GM23338 (cell line): ENCODE measurements at regions not wholly inside any gene's neighbourhood (a gene's known extent, or its start where the extent isn't known, plus 50 kb on each side); places are given as distances from the start of the nearest gene placed in this dataset.

Experiments used
- ATAC-seq: fragments of 200-7000 bp; cut with Tn5 transposase; 3 replicates; pipeline ENCODE4 v1.9.1; 2020
- DNase-seq: peaks from one replicate; pipeline ENCODE4 v3.0.0-alpha.2; 2015; ENCODE audit warnings: low spot score
- H2AFZ ChIP-seq: fragments of 200-600 bp; sonication (generic); 2 replicates; pipeline ENCODE4 v1.8.0; 2016; ENCODE audit warnings: antibody characterized with exemption, mild to moderate bottlenecking, moderate library complexity
- H3F3A ChIP-seq: fragments of 200-600 bp; sonication (generic); replicated peaks from 2 replicates; pipeline ENCODE4 v1.8.0; 2017; ENCODE audit warnings: antibody characterized with exemption, mixed run types, low read depth
- H3K27ac ChIP-seq: fragments of 200-600 bp; sonication (generic); 2 replicates; pipeline ENCODE4 v1.6.1; 2016; ENCODE audit warnings: low read depth
- H3K27me3 ChIP-seq: fragments of 200-600 bp; sonication (generic); 2 replicates; pipeline ENCODE4 v1.8.0; 2016; ENCODE audit warnings: mild to moderate bottlenecking, mixed run types, moderate library complexity; ENCODE audit not compliant: insufficient read depth
- H3K36me3 ChIP-seq: fragments of 200-600 bp; sonication (generic); 2 replicates; pipeline ENCODE4 v1.8.0; 2016; ENCODE audit warnings: mild to moderate bottlenecking; ENCODE audit not compliant: insufficient read depth
- H3K4me1 ChIP-seq: fragments of 200-600 bp; sonication (generic); 2 replicates; pipeline ENCODE4 v1.8.0; 2016; ENCODE audit warnings: mild to moderate bottlenecking, moderate library complexity; ENCODE audit not compliant: insufficient read depth
- H3K4me2 ChIP-seq: fragments of 200-600 bp; sonication (generic); 2 replicates; pipeline ENCODE4 v1.7.1; 2017; ENCODE audit warnings: mixed run types
- H3K4me3 ChIP-seq: fragments of 200-600 bp; sonication (generic); 2 replicates; pipeline ENCODE4 v1.6.1; 2016; ENCODE audit warnings: mixed run types
- H3K79me2 ChIP-seq: fragments of 200-600 bp; sonication (generic); replicated peaks from 2 replicates; pipeline ENCODE4 v1.8.0; 2017; ENCODE audit warnings: mild to moderate bottlenecking; ENCODE audit not compliant: insufficient read depth
- H3K9me2 ChIP-seq: fragments of 200-600 bp; sonication (generic); 2 replicates; pipeline ENCODE4 v1.8.0; 2017; ENCODE audit not compliant: insufficient read depth
- H4K20me1 ChIP-seq: fragments of 200-600 bp; sonication (generic); replicated peaks from 2 replicates; pipeline ENCODE4 v1.8.0; 2017; ENCODE audit warnings: mild to moderate bottlenecking; ENCODE audit not compliant: insufficient read depth
- H3K27ac Mint-ChIP-seq: 2 replicates; pipeline ENCODE4 v1.8.0; 2020; ENCODE audit warnings: inconsistent platforms, mild to moderate bottlenecking, moderate library complexity, mixed read lengths
- H3K27me3 Mint-ChIP-seq: 3 replicates; pipeline ENCODE4 v1.8.0; 2022; ENCODE audit warnings: low read depth, mild to moderate bottlenecking, moderate library complexity, mixed read lengths, inconsistent platforms; ENCODE audit not compliant: insufficient read depth, poor library complexity
- H3K36me3 Mint-ChIP-seq: 3 replicates; pipeline ENCODE4 v1.8.0; 2021; ENCODE audit warnings: low read depth, mild to moderate bottlenecking, inconsistent platforms, moderate library complexity, mixed read lengths
- H3K4me1 Mint-ChIP-seq: 3 replicates; pipeline ENCODE4 v1.8.0; 2020; ENCODE audit warnings: mild to moderate bottlenecking, inconsistent platforms, mixed read lengths
- H3K4me3 Mint-ChIP-seq: 3 replicates; pipeline ENCODE4 v1.8.0; 2021; ENCODE audit warnings: moderate library complexity, mild to moderate bottlenecking, inconsistent platforms, mixed read lengths
- H3K9me3 Mint-ChIP-seq: 3 replicates; pipeline ENCODE4 v1.8.0; 2020; ENCODE audit warnings: moderate library complexity, mild to moderate bottlenecking, inconsistent platforms, mixed read lengths
- CREB1 ChIP-seq: fragments of 250-450 bp; sonication (Bioruptor Pico); IDR thresholded peaks from 2 replicates; pipeline ENCODE4 v1.5.0; 2020; ENCODE audit warnings: low read depth, mild to moderate bottlenecking, moderate library complexity
- CTCF ChIP-seq, 2 experiments: fragments of 200-600 bp in 1 of 2; sonication (generic) in 1 of 2; conservative IDR thresholded peaks; 2 replicates each; pipeline versions ENCODE4 v1.5.1 to v1.6.1; 2016 to 2017; ENCODE audit warnings: antibody characterized with exemption in 2 of 2, low read depth in 2 of 2, mild to moderate bottlenecking in 2 of 2, moderate library complexity in 1 of 2
- ETS1 ChIP-seq: IDR thresholded peaks from 2 replicates; pipeline ENCODE4 v1.6.1; 2016; ENCODE audit warnings: antibody characterized with exemption
- EZH2phosphoT487 ChIP-seq: fragments of 200-600 bp; sonication (generic); IDR thresholded peaks from one replicate; pipeline ENCODE4 v1.8.1; 2018; ENCODE audit warnings: antibody characterized with exemption; ENCODE audit not compliant: unreplicated experiment
- JUNB ChIP-seq: IDR thresholded peaks from one replicate; pipeline ENCODE4 v1.6.1; 2016; ENCODE audit warnings: antibody characterized with exemption; ENCODE audit not compliant: unreplicated experiment
- NANOG ChIP-seq: IDR thresholded peaks from 2 replicates; pipeline ENCODE4 v1.6.1; 2016; ENCODE audit warnings: antibody characterized with exemption, borderline replicate concordance
- STAT1 ChIP-seq: IDR thresholded peaks from one replicate; pipeline ENCODE4 v1.6.1; 2016; ENCODE audit warnings: antibody characterized with exemption; ENCODE audit not compliant: unreplicated experiment
- ZNF331 ChIP-seq: fragments of 250-450 bp; sonication (Bioruptor Pico); IDR thresholded peaks from 2 replicates; pipeline ENCODE4 v1.5.0; 2020; ENCODE audit warnings: low read depth, mild to moderate bottlenecking, moderate library complexity
- ZNF462 ChIP-seq: fragments of 250-450 bp; sonication (Bioruptor Pico); IDR thresholded peaks from 2 replicates; pipeline ENCODE4 v1.5.0; 2020; ENCODE audit warnings: mild to moderate bottlenecking, moderate library complexity

- ATAC-seq, result peak; percentile 59
- DNase-seq, result peak; percentile 62
Observed at GRCh38 chr4:54402880-54403480, 173.9 kb downstream of the PDGFRA start.

GRCh38 chr4:54403700-54404453 is 174.8 kb downstream of the PDGFRA start:
- Histone ChIP-seq H4K20me1 (no peaks in the 10 kb centered on the region), H3K27ac (no peak overlapping the region), H3K4me1 (peaks cover 8% of the 10 kb centered on the region; the same call in 1 of the 2 replicates), H3K9me2 (no peaks in the 10 kb centered on the region), H3K4me3 (no peak overlapping the region), H2AFZ (no peak overlapping the region), H3F3A (no peaks in the 10 kb centered on the region), H3K27me3 (no peaks in the 10 kb centered on the region), H3K4me2 (no peak overlapping the region), H3K36me3 (no peaks in the 10 kb centered on the region), H3K79me2 (no peaks in the 10 kb centered on the region)
- Mint-ChIP-seq H3K4me1 (peaks cover 22% of the 10 kb centered on the region), H3K27me3 (peaks cover 2% of the 10 kb centered on the region), H3K4me3 (no peak overlapping the region), H3K9me3 (no peaks in the 10 kb centered on the region; the same call in 2 of the 3 replicates), H3K36me3 (no peaks in the 10 kb centered on the region), H3K27ac (no peak overlapping the region)
- no peak for DNase-seq
- ATAC-seq, result no peak
- no peak for TF ChIP-seq EZH2phosphoT487
- no peak for TF ChIP-seq ZNF462
- TF ChIP-seq JUNB, result no peak
- TF ChIP-seq ETS1, result no peak
- TF ChIP-seq NANOG, result no peak
- no peak for TF ChIP-seq CREB1

More at GRCh38 chr4:54402880-54403480, 173.9 kb downstream of the PDGFRA start:
- no peak overlapping the region for H3K4me3 Mint-ChIP-seq
- Histone ChIP-seq H3K4me1 (0 out of 2 replicates have a peak, but pooled peaks cover 6% of the 10 kb centered on the region), H3K4me3 (no peak overlapping the region), H4K20me1 (no peaks in the 10 kb centered on the region), H3F3A (no peaks in the 10 kb centered on the region), H3K4me2 (no peak overlapping the region), H3K79me2 (no peaks in the 10 kb centered on the region), H2AFZ (peak overlapping the region; percentile 4; the same call in 1 of the 2 replicates), H3K27me3 (no peaks in the 10 kb centered on the region), H3K36me3 (no peaks in the 10 kb centered on the region), H3K9me2 (no peaks in the 10 kb centered on the region), H3K27ac (peak overlapping the region; percentile 60)
- no peaks in the 10 kb centered on the region for H3K36me3 Mint-ChIP-seq
- TF ChIP-seq STAT1 (no peak), CTCF (conservative IDR thresholded peaks at IDR 0.05; ENCODE audit: low read depth in 2 of 2) (no peak), NANOG (no peak), ZNF331 (CRISPR knock-in tag) (no peak)
- H3K27me3 Mint-ChIP-seq, result peaks cover 2% of the 10 kb centered on the region
- H3K4me1 Mint-ChIP-seq, result peaks cover 13% of the 10 kb centered on the region
- no peaks in the 10 kb centered on the region; the same call in 2 of the 3 replicates for H3K9me3 Mint-ChIP-seq
- H3K27ac Mint-ChIP-seq, result no peak overlapping the region
